ENCODE measurements at regions not wholly inside any gene's neighbourhood (a gene's known extent, or its start where the extent isn't known, plus 50 kb on each side); places are given as distances from the start of the nearest gene placed in this dataset.

- TF ChIP-seq CTCF (IDR thresholded peaks at IDR 0.05; ENCODE audit: insufficient read depth, low read depth, low read length) (no peak), EZH2 (IDR thresholded peaks at IDR 0.05; ENCODE audit: insufficient read depth, low read length) (no peak)
Measured at GRCh38 chr16:79386299-79386698, 214.2 kb downstream of the MAF start.
